ENCODE measurements at regions not wholly inside any gene's neighbourhood (a gene's known extent, or its start where the extent isn't known, plus 50 kb on each side); places are given as distances from the start of the nearest gene placed in this dataset.

- TF ChIP-seq CTCF (IDR thresholded peaks at IDR 0.05) (no peak), POLR2A (IDR thresholded peaks at IDR 0.05) (no peak)
Observed at GRCh38 chr18:56298935-56299334, 339.5 kb downstream of the TXNL1 start.
